ENCODE measurements at regions not wholly inside any gene's neighbourhood (a gene's known extent, or its start where the extent isn't known, plus 50 kb on each side); places are given as distances from the start of the nearest gene placed in this dataset.

- no peak for DNase-seq
- ATAC-seq, result no peak
Measured at GRCh38 chr5:24280215-24280614, 364.6 kb downstream of the CDH10 start.

GRCh38 chr5:24281818-24282217 lies 363.0 kb downstream of the CDH10 start:
- no peaks in the 10 kb centered on the region for H3K27me3 Mint-ChIP-seq
- no peak overlapping the region for H3K27ac Mint-ChIP-seq
- H3K4me1 Mint-ChIP-seq, result no peaks in the 10 kb centered on the region
- no peaks in the 10 kb centered on the region for H3K9me3 ChIP-seq (ENCODE audit: control insufficient read depth, low read length, poor library complexity, severe bottlenecking)
- DNase-seq (no peak), ATAC-seq (no peak)
- no peak overlapping the region for H3K4me3 Mint-ChIP-seq
- H3K36me3 Mint-ChIP-seq (ENCODE audit: low read depth), result no peaks in the 10 kb centered on the region

More at GRCh38 chr5:24280215-24280614, 364.6 kb downstream of the CDH10 start:
- no peaks in the 10 kb centered on the region for H3K4me1 Mint-ChIP-seq
- no peaks in the 10 kb centered on the region for H3K27me3 Mint-ChIP-seq
- no peak overlapping the region for H3K27ac Mint-ChIP-seq
- H3K9me3 ChIP-seq (ENCODE audit: control insufficient read depth, low read length, poor library complexity, severe bottlenecking), result no peaks in the 10 kb centered on the region
- H3K4me3 Mint-ChIP-seq, result no peak overlapping the region
- no peaks in the 10 kb centered on the region for H3K36me3 Mint-ChIP-seq (ENCODE audit: low read depth)

- ATAC-seq, result no peak
- no peaks in the 10 kb centered on the region for H3K27me3 Mint-ChIP-seq
Measured at GRCh38 chr5:24289582-24290335, 355.0 kb downstream of the CDH10 start.

GRCh38 chr5:24290536-24290935 lies 354.2 kb downstream of the CDH10 start:
- no peak overlapping the region for H3K4me3 Mint-ChIP-seq
- DNase-seq, result no peak
- no peaks in the 10 kb centered on the region for H3K4me1 Mint-ChIP-seq
- H3K36me3 Mint-ChIP-seq (ENCODE audit: low read depth), result no peaks in the 10 kb centered on the region
- H3K27me3 Mint-ChIP-seq, result no peaks in the 10 kb centered on the region
- no peak for ATAC-seq
- H3K27ac Mint-ChIP-seq, result no peak overlapping the region
- H3K9me3 ChIP-seq (ENCODE audit: control insufficient read depth, low read length, poor library complexity, severe bottlenecking), result no peaks in the 10 kb centered on the region

More at GRCh38 chr5:24289582-24290335, 355.0 kb downstream of the CDH10 start:
- no peaks in the 10 kb centered on the region for H3K36me3 Mint-ChIP-seq (ENCODE audit: low read depth)
- no peaks in the 10 kb centered on the region for H3K4me1 Mint-ChIP-seq
- no peak overlapping the region for H3K27ac Mint-ChIP-seq
- no peak overlapping the region for H3K4me3 Mint-ChIP-seq
- no peaks in the 10 kb centered on the region for H3K9me3 ChIP-seq (ENCODE audit: control insufficient read depth, low read length, poor library complexity, severe bottlenecking)
- no peak for DNase-seq

GRCh38 chr5:24291916-24292315 lies 352.9 kb downstream of the CDH10 start:
- H3K4me1 Mint-ChIP-seq, result no peaks in the 10 kb centered on the region
- H3K27me3 Mint-ChIP-seq, result no peaks in the 10 kb centered on the region
- H3K4me3 Mint-ChIP-seq, result no peak overlapping the region
- H3K27ac Mint-ChIP-seq, result no peak overlapping the region
- no peak for ATAC-seq
- no peaks in the 10 kb centered on the region for H3K36me3 Mint-ChIP-seq (ENCODE audit: low read depth)
- H3K9me3 ChIP-seq (ENCODE audit: control insufficient read depth, low read length, poor library complexity, severe bottlenecking), result no peaks in the 10 kb centered on the region
- no peak for DNase-seq

GRCh38 chr5:24294333-24294732 lies 350.4 kb downstream of the CDH10 start:
- Mint-ChIP-seq H3K27me3 (no peaks in the 10 kb centered on the region), H3K36me3 (ENCODE audit: low read depth) (no peaks in the 10 kb centered on the region), H3K4me1 (no peaks in the 10 kb centered on the region), H3K27ac (no peak overlapping the region), H3K4me3 (no peak overlapping the region)
- no peak for ATAC-seq
- DNase-seq, result no peak
- no peaks in the 10 kb centered on the region for H3K9me3 ChIP-seq (ENCODE audit: control insufficient read depth, low read length, poor library complexity, severe bottlenecking)

GRCh38 chr5:24314106-24314505 lies 330.7 kb downstream of the CDH10 start:
- no peak for ATAC-seq
- Mint-ChIP-seq H3K4me3 (no peak overlapping the region), H3K36me3 (ENCODE audit: low read depth) (no peaks in the 10 kb centered on the region), H3K27ac (no peak overlapping the region), H3K27me3 (no peaks in the 10 kb centered on the region), H3K4me1 (no peaks in the 10 kb centered on the region)
- no peaks in the 10 kb centered on the region for H3K9me3 ChIP-seq (ENCODE audit: control insufficient read depth, low read length, poor library complexity, severe bottlenecking)
- DNase-seq, result no peak

- H3K4me1 Mint-ChIP-seq, result no peaks in the 10 kb centered on the region
- no peak for DNase-seq
- H3K36me3 Mint-ChIP-seq (ENCODE audit: low read depth), result no peaks in the 10 kb centered on the region
- no peaks in the 10 kb centered on the region for H3K9me3 ChIP-seq (ENCODE audit: control insufficient read depth, low read length, poor library complexity, severe bottlenecking)
- no peak overlapping the region for H3K27ac Mint-ChIP-seq
- H3K4me3 Mint-ChIP-seq, result no peak overlapping the region
- no peak for ATAC-seq
- H3K27me3 Mint-ChIP-seq, result no peaks in the 10 kb centered on the region
Measured at GRCh38 chr5:24320643-24321042, 324.1 kb downstream of the CDH10 start.

GRCh38 chr5:24325306-24325832 lies 319.4 kb downstream of the CDH10 start:
- ATAC-seq (no peak), DNase-seq (no peak)
- H3K36me3 Mint-ChIP-seq (ENCODE audit: low read depth), result no peaks in the 10 kb centered on the region
- no peak overlapping the region for H3K27ac Mint-ChIP-seq
- H3K9me3 ChIP-seq (ENCODE audit: control insufficient read depth, low read length, poor library complexity, severe bottlenecking), result peaks cover 3% of the 10 kb centered on the region
- H3K4me3 Mint-ChIP-seq, result no peak overlapping the region
- H3K27me3 Mint-ChIP-seq, result no peaks in the 10 kb centered on the region
- H3K4me1 Mint-ChIP-seq, result no peaks in the 10 kb centered on the region

GRCh38 chr5:24331531-24331930 lies 313.2 kb downstream of the CDH10 start:
- H3K27me3 Mint-ChIP-seq, result no peaks in the 10 kb centered on the region
- no peak overlapping the region for H3K4me3 Mint-ChIP-seq
- no peaks in the 10 kb centered on the region for H3K9me3 ChIP-seq (ENCODE audit: control insufficient read depth, low read length, poor library complexity, severe bottlenecking)
- no peaks in the 10 kb centered on the region for H3K4me1 Mint-ChIP-seq
- no peaks in the 10 kb centered on the region for H3K36me3 Mint-ChIP-seq (ENCODE audit: low read depth)
- ATAC-seq (no peak), DNase-seq (no peak)
- H3K27ac Mint-ChIP-seq, result no peak overlapping the region

GRCh38 chr5:24347158-24347557 lies 297.6 kb downstream of the CDH10 start:
- H3K4me3 Mint-ChIP-seq, result no peak overlapping the region
- ATAC-seq, result no peak

GRCh38 chr5:24351285-24351684 lies 293.5 kb downstream of the CDH10 start:
- Mint-ChIP-seq H3K4me3 (no peak overlapping the region), H3K36me3 (ENCODE audit: low read depth) (no peaks in the 10 kb centered on the region), H3K4me1 (no peaks in the 10 kb centered on the region), H3K27me3 (no peaks in the 10 kb centered on the region), H3K27ac (no peak overlapping the region)
- DNase-seq (no peak), ATAC-seq (no peak)
- peaks cover 10% of the 10 kb centered on the region for H3K9me3 ChIP-seq (ENCODE audit: control insufficient read depth, low read length, poor library complexity, severe bottlenecking)

More at GRCh38 chr5:24347158-24347557, 297.6 kb downstream of the CDH10 start:
- Mint-ChIP-seq H3K27me3 (no peaks in the 10 kb centered on the region), H3K27ac (no peak overlapping the region), H3K36me3 (ENCODE audit: low read depth) (no peaks in the 10 kb centered on the region), H3K4me1 (no peaks in the 10 kb centered on the region)
- peaks cover 10% of the 10 kb centered on the region for H3K9me3 ChIP-seq (ENCODE audit: control insufficient read depth, low read length, poor library complexity, severe bottlenecking)
- no peak for DNase-seq

GRCh38 chr5:24353016-24353415 lies 291.8 kb downstream of the CDH10 start:
- ATAC-seq, result no peak
- no peak for DNase-seq
- H3K4me3 Mint-ChIP-seq, result no peak overlapping the region
- H3K9me3 ChIP-seq (ENCODE audit: control insufficient read depth, low read length, poor library complexity, severe bottlenecking), result peaks cover 10% of the 10 kb centered on the region
- no peaks in the 10 kb centered on the region for H3K27me3 Mint-ChIP-seq
- no peaks in the 10 kb centered on the region for H3K36me3 Mint-ChIP-seq (ENCODE audit: low read depth)
- no peak overlapping the region for H3K27ac Mint-ChIP-seq
- H3K4me1 Mint-ChIP-seq, result no peaks in the 10 kb centered on the region

GRCh38 chr5:24353611-24354010 lies 291.2 kb downstream of the CDH10 start:
- H3K36me3 Mint-ChIP-seq (ENCODE audit: low read depth), result no peaks in the 10 kb centered on the region
- H3K27me3 Mint-ChIP-seq, result no peaks in the 10 kb centered on the region
- H3K4me1 Mint-ChIP-seq, result no peaks in the 10 kb centered on the region
- no peak for ATAC-seq
- peaks cover 10% of the 10 kb centered on the region for H3K9me3 ChIP-seq (ENCODE audit: control insufficient read depth, low read length, poor library complexity, severe bottlenecking)
- DNase-seq, result no peak
- H3K27ac Mint-ChIP-seq, result no peak overlapping the region
- H3K4me3 Mint-ChIP-seq, result no peak overlapping the region

Measured in T-helper 17 cell (primary cell).